HG02973 (cell line): ENCODE measurements at regions not wholly inside any gene's neighbourhood (a gene's known extent, or its start where the extent isn't known, plus 50 kb on each side); places are given as distances from the start of the nearest gene placed in this dataset.

Experiments
- ATAC-seq: cut with Tn5 transposase; IDR thresholded peaks from one replicate; pipeline ENCODE4 v1.9.1; 2021; ENCODE audit warnings: moderate library complexity; ENCODE audit not compliant: unreplicated experiment

DNA sequence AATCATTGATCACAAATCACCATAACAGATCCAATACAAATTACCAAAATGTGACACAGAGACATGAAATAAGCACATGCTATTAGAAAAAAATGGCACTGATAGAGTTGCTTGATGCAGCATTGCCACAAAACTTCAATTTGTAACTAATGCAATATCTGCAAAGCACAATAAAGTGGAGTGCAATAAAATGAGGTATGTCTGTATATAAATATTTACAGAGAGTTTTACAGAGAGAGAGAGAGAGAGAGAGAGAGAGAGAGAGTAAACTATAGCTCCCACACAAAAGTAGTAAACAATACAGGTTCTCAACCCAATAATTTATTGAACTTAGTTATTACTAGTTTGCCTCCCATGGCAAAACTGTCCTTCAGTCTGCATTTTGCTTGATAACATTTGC lies 1807.0 kb downstream of the SUCLG1 start:
- ATAC-seq: no peak

DNA sequence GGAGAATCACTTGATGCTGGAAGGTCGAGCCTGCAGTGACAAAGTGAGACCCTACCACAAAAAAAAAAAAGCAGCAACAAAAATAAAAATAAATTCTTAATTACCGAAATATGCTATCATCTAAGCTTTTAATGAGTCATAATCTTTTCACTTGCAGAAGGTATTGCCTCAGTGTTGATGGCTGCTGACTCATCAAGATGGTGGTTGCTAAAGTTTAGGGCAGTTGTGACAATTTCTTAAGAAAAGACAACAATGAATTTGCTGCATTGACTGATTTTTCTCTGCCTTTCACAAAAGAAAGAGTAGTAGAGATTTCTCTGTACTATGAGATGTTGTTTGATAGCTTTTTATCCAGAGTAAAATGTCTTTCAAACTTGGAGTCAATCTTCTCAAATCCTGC lies 1809.0 kb downstream of the SUCLG1 start:
- ATAC-seq: no peak

DNA sequence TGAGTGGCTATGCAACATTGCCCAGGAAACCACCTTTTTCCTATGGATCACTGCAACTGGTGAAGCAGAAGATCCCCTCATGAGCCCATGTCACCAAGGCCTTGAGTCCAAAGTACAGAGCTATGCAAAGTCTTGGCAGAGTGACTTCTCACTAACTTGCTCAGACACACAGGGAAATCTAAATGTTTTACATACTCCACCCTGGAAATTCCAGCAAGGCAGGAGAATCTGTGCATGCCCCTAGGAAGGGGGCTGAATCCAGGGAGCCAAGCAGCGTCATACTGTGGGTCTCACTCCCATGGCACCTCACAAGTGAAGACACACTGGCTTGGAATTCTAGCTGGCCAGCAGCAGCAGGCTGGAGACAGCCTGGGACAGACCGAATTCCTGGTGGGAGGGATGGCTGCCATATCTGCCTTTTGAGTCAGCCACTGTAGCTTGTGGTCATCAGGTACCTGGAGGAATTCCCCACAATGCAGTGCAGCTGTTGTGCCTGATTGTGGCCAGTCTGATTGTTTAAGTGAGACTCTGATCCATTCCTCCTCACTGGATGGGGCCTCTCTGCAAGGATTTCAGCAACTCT lies 1817.4 kb downstream of the SUCLG1 start:
- no peak for ATAC-seq

DNA sequence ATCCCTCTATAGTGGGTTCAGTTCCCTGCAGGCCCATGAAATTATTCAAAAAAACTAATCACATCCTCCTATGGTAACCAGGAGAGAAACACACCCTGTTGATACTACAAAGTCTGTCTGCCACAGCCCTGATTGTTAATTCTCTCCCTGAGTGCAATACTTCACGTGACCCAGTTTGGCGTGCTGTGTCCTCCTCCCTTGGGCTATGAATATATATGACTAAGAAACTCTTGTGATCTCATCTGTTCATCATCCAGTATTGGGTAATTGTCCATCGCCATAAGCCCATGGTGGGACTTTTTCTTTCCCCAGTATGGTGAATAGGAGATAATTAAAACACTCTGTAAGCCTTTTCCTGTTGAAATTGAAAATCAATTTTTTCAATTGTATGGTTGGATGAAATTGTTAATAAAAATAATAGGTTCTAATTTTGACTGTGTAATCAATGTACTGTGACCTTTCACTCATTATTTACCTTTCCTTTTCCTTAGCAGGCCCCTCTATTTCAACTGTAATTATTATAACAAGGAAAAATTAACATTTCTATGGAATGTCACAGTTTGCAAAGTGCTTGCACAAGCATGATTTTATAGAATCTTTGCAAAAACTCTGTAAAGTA lies 1822.6 kb downstream of the SUCLG1 start:
- no peak for ATAC-seq

DNA sequence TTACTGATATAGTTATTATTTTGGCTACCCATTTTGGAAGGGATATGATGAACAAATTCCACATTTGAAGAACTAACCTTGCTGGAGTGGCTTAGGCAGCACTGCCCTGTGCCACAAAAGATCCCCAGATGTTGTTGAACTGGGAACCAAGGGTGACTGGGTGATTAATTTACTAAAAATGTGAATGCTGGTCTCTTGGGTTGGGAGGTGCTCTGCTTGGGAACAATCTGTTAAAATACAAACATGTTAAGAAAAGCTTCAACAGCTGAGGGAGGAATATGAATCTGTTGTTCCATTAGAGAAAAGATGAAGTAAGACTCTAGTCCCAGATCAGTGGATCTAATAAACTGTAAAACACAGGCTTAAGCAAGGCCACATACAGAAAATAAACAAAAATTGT lies 1860.1 kb downstream of the SUCLG1 start:
- no peak for ATAC-seq

DNA sequence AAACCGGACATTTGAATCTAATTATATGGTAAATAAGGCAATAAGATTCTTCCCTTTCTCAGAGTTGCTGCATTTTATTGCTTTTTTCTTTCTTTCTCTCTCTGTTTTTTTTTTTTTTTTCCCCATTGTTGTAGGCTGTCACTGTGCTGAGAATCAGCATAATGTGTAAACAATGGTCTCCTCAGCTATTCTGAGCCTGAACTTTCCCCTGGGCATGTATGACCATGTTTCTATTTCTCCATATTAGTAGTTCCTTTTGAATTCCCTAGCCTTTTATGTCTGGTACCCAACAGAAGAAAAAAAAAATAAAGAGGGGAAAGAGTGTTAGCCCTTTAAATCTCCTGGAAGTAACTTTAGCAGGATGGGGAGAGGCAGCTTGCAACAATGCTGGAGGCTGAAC lies 1862.5 kb downstream of the SUCLG1 start:
- ATAC-seq: no peak

DNA sequence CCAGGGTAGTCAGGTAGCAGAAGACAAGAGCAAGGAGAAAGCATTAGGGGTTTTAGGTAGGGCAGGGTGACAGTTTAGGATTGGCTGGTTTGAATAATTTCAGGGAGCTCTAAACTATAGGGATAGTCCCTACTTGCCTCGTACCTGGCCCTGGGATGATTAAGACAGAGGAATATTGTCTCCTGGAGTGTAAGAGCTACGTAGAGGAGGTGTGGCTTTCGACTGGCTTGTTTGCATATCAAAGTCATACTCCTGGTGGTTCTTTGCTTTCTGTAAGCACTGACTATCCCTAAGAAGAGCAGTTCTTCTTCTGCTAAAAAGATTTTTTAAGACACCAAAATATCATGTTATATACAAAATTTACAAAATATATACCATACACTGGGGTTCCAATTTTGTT lies 1867.4 kb downstream of the SUCLG1 start:
- no peak for ATAC-seq

DNA sequence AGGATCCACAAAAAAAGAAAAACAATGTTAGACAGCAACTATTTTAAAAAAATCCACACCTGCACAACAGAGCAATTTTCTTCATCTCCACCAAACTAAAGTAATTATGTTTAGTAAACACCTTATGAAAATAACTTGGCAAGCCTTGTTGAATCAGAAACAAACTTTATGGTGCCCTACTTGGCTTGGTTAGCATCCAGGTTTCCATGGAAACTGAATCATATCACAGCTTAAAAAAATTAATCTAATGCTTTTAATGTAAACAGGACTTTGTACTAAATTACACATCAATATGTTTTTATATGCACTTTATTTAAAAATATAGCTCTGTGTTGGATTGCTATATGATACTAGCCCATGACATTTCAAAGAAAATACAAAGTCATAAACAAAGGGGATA lies 1882.4 kb downstream of the SUCLG1 start:
- no peak for ATAC-seq

DNA sequence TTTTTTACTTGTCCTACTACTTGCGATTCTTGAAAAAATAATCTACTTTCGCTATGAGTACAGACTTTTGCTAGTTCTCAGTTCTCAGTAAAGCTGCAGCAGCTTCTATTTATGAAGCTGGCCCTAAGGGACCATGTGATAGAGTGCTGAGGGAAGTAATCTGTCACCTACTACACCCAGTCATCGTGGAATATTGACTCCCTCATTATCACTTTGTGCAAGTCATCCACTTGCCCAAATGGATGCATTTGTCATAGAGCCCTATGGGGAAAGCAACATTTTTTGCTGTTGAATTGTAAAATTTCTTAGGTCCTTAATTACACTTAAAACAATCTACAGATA lies 1919.8 kb downstream of the SUCLG1 start:
- ATAC-seq: no peak

DNA sequence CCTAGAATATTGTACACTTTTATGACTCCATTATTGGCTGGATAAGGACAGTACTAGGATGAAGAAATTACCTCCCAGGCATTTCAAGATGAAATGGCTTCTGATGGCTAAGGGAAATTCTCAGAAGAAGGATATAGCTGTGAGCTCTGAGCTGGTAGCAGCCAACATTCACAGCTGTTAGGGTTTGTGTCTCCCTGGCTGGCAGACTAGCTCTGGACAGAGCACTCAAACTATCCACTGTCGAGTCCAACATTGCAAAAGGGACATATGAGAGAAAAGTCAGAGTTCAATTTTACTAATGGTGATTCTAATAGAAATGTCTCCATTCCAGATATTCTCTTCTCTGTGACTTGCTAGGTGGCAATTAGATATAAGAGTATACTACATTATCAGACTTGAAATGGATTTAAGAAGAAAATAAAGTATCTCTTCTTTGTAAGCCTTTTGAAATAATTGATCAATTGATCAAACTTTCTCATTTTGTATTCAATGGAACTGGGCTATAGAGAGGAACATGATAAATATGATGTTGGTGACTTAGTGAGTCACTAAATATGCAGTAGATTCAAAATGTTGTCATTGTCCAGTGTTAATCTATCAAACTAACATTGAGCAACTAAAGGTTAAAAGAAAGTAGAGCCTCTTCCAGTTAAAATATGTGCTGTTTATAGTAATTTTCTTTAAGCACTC lies 1920.3 kb downstream of the SUCLG1 start:
- ATAC-seq: no peak

DNA sequence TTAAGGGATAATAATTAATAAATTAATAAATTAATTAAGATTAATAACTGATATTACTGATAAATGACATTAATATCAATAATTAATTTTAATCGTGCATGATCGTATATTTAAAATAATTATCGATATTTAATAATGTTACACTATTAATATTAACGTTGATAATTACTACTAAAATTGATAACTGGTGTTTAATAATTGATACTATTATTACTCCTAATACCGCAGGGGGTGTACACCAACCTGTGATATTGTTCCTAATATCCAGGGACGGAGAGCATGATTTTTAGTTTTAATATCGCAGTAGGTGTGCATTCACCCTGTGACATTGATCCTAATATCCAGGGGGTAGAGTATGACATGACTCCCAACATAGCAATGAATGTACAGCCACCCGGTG lies 1930.8 kb downstream of the SUCLG1 start:
- no peak for ATAC-seq

DNA sequence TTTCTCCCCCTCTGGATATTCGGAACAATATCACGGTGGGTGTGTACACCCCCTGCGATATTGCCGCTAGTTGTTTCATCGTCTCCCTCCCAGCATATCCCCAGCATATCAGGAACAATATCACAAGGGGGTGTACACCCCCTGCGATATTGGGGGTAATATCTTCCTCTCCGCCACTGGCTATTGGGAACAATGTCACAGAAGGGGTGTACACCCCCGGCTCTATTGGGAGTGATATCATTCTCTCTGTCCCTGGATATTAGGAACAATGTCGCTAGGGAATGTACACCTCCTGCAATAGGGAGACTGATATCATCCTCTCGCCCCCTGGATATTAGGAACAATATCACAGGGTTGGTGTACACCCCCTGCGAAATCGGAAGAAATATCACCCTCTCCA lies 1932.0 kb downstream of the SUCLG1 start:
- ATAC-seq: no peak

DNA sequence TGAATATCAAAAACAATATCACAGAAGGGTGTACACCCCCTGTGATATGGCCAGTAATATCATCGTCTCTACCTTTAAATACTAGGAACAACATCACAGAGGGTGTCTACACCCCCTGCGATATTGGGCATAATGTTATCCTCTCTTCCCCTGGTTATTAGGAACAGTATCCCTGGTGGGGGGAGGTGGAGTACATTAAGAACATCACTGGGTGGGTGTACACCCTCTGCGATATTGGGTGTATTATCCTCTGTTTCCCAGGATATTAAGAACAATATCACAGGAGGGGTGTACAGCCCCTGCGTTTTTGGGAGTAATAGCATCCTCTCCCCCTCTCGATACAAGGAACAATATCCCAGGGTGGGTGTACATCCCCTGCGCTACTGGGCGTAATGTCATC lies 1932.8 kb downstream of the SUCLG1 start:
- ATAC-seq: no peak

DNA sequence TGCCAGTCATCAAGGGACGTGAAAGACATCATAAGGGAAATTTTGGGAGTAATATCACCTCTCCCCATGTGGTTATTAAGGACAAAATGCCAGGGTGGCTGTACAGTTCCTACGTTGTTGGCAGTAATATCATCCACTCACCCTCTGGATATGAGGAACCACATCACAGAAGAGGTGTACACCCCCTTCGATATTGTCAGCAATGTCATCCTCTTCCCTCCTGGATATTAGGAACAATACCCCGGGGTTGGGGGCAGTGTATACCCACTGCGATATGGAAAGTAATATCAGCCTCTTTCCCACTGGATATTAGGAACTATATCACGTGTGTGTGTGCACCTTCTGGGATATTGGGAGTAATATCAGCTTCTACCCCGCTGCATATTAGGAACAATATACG lies 1933.3 kb downstream of the SUCLG1 start:
- no peak for ATAC-seq

DNA sequence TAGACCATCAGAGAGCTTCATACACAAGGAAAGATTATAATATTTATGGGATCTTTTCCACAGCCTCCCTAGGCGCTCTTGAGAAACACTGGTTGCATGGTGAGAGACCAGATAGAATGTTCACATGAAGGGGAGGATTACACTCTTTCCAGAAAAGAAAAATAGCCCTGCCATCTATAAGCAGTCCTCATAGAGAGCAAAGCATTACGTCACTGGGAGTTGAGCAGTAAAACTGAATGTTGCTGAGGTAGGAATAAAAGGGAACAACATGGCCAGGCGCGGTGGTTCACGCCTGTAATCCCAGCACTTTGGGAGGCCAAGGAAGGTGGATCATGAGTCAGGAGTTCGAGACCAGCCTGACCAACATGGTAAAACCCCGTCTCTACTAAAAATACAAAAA lies 1934.3 kb downstream of the SUCLG1 start:
- no peak for ATAC-seq

DNA sequence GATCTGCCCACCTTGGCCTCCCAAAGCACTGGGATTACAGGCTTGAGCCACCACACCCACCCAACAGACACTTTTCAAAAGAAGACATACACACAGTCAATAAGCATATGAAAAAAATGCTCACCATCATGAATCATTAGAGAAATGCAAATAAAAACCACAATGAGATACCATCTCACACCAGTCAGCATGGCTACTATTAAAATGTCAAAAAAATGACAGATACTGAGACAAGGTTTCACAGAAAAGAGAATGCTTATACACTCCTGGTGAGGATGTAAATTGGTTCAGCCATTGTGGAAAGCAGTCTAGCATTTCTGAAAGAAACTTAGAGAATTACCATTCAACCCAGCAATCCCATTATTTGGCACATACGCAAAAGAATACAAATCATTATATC lies 1947.2 kb downstream of the SUCLG1 start:
- ATAC-seq: no peak

DNA sequence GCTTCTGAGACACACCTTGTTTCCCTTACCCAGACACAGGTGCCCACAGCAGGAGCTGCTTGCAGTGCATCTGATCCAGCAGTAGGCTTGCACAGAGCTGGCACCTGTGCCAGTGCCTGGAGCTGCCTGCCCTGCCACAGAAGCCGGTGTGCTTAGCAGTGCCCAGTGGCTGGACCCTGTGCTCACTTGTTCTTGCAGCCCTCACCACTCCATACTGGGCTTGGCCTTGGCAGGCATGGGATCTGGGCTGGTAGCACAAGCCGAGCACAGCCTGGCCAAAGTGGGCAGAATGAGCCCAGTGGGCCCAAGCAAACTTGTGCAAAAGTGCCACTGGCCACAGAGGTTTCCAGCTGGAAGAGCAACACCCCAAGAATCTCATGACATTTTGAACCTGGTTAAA lies 1950.4 kb downstream of the SUCLG1 start:
- ATAC-seq: no peak

DNA sequence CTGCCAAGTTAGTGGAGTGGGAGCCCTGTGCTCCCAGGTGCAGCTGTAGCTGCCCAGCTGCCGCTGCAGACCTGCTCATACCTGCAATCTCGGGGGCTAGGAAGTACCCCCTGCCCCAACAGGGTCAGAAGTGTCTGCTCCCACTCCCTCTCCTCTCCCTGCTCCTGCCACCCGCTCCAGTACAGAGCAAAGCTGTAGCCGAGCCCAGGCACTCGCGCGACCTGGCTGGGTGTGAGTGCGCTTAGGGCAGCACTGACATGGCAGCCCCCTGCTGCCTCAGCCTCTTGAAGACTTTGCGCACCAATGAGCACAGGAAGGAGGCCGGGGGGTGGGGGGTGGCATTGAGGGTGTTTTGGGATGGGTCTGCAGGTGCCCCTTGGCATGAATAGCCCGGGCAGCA lies 1951.4 kb downstream of the SUCLG1 start:
- ATAC-seq: no peak

DNA sequence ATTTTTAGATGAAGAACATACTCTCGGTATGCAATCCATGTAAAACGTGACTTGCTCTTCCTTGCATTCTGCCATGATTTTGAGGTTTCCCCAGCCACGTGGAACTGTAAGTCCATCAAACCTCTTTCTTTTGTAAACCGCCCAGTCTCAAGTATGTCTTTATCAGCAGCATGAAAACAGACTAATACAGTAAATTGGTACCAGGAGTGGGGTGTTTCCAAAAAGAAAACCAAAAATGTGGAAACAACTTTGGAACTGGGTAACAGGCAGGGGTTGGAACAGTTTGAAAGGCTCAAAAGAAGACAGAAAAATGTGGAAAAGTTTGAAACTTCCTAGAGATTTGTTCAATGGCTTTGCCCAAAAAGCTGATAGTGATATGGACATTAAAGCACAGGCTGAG lies 1957.9 kb downstream of the SUCLG1 start:
- ATAC-seq: no peak

DNA sequence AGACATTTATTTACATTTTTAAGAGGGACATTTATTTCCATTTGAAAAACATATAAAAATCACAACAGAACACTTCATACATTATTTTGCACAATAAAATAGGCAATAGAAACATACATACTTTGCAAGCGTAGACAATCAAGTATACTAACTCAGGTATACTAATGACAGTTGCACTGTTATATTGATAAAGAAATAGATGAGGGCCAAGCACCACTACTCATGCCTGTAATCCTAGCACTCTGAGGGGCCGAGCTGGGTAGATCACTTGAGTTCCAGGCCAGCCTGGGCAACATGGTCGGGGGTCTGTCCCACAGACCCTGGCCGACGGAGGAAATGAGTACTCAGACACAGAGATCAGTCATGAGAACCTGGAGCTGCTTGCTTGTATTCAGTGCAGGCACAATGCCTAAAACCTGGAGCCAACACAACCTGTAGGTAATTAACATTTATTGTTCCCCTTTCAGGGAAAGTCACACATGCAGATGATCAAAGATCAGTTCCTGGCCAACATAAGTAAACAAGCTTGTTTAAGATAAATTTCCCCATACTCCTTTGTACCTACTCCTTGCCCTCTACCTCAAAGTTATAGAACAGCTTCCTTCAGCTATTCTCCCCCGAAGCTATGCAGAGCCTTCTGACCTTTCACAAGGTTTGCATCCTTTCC lies 1960.2 kb downstream of the SUCLG1 start:
- ATAC-seq: no peak

DNA sequence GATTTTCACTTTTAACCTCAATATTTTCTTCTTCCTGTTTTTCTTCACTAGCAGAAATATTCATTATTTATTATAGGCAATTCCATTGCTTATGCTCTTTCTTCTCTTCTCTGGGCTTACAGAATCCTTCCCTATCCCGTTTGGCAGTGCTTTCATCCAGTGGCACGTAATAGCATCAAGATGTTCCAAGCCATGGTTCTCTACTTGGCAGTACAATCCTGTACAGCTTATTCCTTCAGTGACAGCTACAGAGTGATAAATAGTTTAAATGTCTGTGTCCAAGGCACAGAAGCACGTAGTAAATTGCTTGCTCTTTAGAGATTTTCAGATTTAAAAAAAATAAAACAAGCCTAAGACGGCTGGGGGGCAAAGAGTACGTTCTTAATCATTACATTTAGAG lies 1964.3 kb downstream of the SUCLG1 start:
- no peak for ATAC-seq

DNA sequence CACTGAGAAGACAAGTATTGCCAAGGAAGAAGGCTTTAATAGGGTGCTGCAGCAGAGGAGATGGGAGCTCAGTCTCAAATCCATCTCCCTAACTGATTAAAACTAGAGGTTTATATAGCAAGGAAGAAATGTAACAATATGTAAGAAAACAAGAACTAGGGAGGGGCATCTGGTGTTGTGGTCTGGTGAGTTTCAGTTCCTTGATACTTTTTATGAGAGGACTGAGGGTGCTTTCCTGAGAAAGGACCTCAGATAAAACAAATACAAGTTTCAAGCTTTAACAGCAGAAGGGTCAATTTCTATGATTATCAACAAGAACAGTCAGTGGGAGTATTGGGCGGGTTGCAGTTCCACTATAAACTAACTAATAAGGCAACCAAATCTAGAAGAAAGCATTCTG lies 1967.5 kb downstream of the SUCLG1 start:
- ATAC-seq: no peak
